ENCODE measurements at regions not wholly inside any gene's neighbourhood (a gene's known extent, or its start where the extent isn't known, plus 50 kb on each side); places are given as distances from the start of the nearest gene placed in this dataset.

- no peak for ATAC-seq (ENCODE audit: insufficient number of reproducible peaks, low FRiP score, low read depth)
- TF ChIP-seq, protein P1, sequence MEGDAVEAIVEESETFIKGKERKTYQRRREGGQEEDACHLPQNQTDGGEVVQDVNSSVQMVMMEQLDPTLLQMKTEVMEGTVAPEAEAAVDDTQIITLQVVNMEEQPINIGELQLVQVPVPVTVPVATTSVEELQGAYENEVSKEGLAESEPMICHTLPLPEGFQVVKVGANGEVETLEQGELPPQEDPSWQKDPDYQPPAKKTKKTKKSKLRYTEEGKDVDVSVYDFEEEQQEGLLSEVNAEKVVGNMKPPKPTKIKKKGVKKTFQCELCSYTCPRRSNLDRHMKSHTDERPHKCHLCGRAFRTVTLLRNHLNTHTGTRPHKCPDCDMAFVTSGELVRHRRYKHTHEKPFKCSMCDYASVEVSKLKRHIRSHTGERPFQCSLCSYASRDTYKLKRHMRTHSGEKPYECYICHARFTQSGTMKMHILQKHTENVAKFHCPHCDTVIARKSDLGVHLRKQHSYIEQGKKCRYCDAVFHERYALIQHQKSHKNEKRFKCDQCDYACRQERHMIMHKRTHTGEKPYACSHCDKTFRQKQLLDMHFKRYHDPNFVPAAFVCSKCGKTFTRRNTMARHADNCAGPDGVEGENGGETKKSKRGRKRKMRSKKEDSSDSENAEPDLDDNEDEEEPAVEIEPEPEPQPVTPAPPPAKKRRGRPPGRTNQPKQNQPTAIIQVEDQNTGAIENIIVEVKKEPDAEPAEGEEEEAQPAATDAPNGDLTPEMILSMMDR (IDR thresholded peaks at IDR 0.05), result no peak
- Histone ChIP-seq H3K27me3 (replicated peaks; ENCODE audit: insufficient read depth) (no peaks in the 10 kb centered on the region), H3K27ac (no peak overlapping the region), H3K9me3 (no peaks in the 10 kb centered on the region), H3K36me3 (no peaks in the 10 kb centered on the region), H3K4me3 (no peak overlapping the region), H3K4me1 (ENCODE audit: control insufficient read depth in 1 of 2, low read depth in 2 of 2) (no peaks in the 10 kb centered on the region)
- DNase-seq (ENCODE audit: low spot score), result no peak
These were observed 407.6 kb upstream of the BOD1L1 start for GRCh38 chr4:14035076-14035475.

DNA sequence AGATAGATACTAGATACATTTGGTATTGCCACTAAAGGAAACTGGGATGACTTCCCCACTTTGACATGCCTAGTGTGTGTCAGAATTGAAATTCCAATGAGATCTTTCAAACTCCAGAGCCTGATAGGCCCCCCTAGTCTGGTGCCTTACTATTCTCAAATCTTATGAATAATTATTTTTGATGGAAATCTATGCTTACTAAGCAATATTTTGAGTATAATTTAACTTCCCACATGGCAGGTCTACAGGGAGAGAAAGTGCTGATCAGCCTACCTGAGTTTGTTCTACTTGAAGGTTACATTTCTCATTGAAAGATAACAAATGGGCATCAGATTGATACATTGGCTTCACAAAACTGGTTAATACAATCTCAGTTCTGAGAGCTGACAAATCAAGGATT, 415.7 kb upstream of the BOD1L1 start:
- ATAC-seq (ENCODE audit: insufficient number of reproducible peaks, low FRiP score, low read depth), result no peak
- Histone ChIP-seq H3K9me3 (no peaks in the 10 kb centered on the region), H3K27ac (no peak overlapping the region), H3K27me3 (replicated peaks; ENCODE audit: insufficient read depth) (no peaks in the 10 kb centered on the region), H3K36me3 (no peaks in the 10 kb centered on the region), H3K4me3 (no peak overlapping the region), H3K4me1 (ENCODE audit: control insufficient read depth in 1 of 2, low read depth in 2 of 2) (no peaks in the 10 kb centered on the region)
- DNase-seq (ENCODE audit: low spot score), result no peak
- TF ChIP-seq, protein P1 (IDR thresholded peaks at IDR 0.05), result no peak

DNA sequence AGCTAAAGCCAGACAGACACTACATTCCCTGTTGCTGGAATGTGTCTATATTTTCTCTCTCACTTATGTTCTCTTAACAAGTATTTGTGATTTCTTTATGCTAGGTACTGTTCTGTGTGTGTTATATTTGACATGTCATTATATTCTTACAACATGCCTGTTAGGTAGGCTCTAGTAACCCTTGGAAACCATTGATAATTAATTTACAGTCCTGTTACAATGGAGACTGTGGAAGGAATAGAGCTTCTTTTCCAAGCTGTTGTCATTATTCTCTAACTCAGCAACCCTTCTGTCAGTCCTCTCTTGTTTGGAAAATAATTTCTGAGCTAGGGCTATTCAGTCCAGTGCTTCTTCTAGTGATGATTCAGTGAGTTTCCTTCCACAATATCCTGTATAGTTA, 419.1 kb upstream of the BOD1L1 start:
- Histone ChIP-seq H3K27me3 (replicated peaks; ENCODE audit: insufficient read depth) (no peaks in the 10 kb centered on the region), H3K4me3 (no peak overlapping the region), H3K27ac (no peak overlapping the region), H3K9me3 (no peaks in the 10 kb centered on the region), H3K36me3 (no peaks in the 10 kb centered on the region), H3K4me1 (ENCODE audit: control insufficient read depth in 1 of 2, low read depth in 2 of 2) (no peaks in the 10 kb centered on the region)
- ATAC-seq (ENCODE audit: insufficient number of reproducible peaks, low FRiP score, low read depth) (no peak), DNase-seq (ENCODE audit: low spot score) (no peak)
- TF ChIP-seq, protein P1 (IDR thresholded peaks at IDR 0.05), result no peak

GRCh38 chr4:14047840-14048239, 420.3 kb upstream of the BOD1L1 start:
- TF ChIP-seq, protein P1 (IDR thresholded peaks at IDR 0.05), result no peak
- Histone ChIP-seq H3K4me1 (ENCODE audit: control insufficient read depth in 1 of 2, low read depth in 2 of 2) (no peaks in the 10 kb centered on the region), H3K27me3 (replicated peaks; ENCODE audit: insufficient read depth) (no peaks in the 10 kb centered on the region), H3K27ac (no peak overlapping the region), H3K4me3 (no peak overlapping the region), H3K36me3 (no peaks in the 10 kb centered on the region), H3K9me3 (no peaks in the 10 kb centered on the region)
- no peak for DNase-seq (ENCODE audit: low spot score)
- no peak for ATAC-seq (ENCODE audit: insufficient number of reproducible peaks, low FRiP score, low read depth)

GRCh38 chr4:14049946-14050345, 422.4 kb upstream of the BOD1L1 start:
- H3K27ac ChIP-seq, result no peak overlapping the region
- no peak overlapping the region for H3K4me3 ChIP-seq
- H3K36me3 ChIP-seq, result no peaks in the 10 kb centered on the region
- no peaks in the 10 kb centered on the region for H3K9me3 ChIP-seq
- no peaks in the 10 kb centered on the region for H3K27me3 ChIP-seq (replicated peaks; ENCODE audit: insufficient read depth)
- ATAC-seq (ENCODE audit: insufficient number of reproducible peaks, low FRiP score, low read depth) (no peak), DNase-seq (ENCODE audit: low spot score) (no peak)
- TF ChIP-seq, protein P1 (IDR thresholded peaks at IDR 0.05), result no peak
- H3K4me1 ChIP-seq (ENCODE audit: control insufficient read depth in 1 of 2, low read depth in 2 of 2), result no peaks in the 10 kb centered on the region

All from thoracic aorta (tissue), 2 donors.